ENCODE measurements at regions not wholly inside any gene's neighbourhood (a gene's known extent, or its start where the extent isn't known, plus 50 kb on each side); places are given as distances from the start of the nearest gene placed in this dataset.

DNA sequence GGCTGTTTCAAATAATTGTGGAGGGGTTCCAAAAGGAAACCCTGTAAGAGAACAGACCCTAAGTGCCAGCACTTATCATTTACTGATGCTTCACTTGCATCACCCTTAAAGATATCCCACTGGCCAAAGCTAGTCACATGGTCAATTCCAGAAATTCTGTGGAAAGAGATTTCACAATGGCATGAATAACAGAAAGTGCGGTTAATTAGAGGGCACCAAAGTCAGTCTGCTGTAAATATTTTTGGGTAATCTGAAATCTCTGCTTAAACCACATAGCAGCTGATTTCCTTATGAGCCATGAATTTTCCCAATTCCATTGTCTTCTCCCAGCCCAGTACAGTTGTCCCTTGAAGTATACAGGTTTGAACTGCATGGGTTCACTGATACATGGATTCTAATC is 346.1 kb downstream of the SI start:
- TF ChIP-seq, protein P1, sequence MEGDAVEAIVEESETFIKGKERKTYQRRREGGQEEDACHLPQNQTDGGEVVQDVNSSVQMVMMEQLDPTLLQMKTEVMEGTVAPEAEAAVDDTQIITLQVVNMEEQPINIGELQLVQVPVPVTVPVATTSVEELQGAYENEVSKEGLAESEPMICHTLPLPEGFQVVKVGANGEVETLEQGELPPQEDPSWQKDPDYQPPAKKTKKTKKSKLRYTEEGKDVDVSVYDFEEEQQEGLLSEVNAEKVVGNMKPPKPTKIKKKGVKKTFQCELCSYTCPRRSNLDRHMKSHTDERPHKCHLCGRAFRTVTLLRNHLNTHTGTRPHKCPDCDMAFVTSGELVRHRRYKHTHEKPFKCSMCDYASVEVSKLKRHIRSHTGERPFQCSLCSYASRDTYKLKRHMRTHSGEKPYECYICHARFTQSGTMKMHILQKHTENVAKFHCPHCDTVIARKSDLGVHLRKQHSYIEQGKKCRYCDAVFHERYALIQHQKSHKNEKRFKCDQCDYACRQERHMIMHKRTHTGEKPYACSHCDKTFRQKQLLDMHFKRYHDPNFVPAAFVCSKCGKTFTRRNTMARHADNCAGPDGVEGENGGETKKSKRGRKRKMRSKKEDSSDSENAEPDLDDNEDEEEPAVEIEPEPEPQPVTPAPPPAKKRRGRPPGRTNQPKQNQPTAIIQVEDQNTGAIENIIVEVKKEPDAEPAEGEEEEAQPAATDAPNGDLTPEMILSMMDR (IDR thresholded peaks at IDR 0.05) = no peak
- no peak for TF ChIP-seq EZH2 (IDR thresholded peaks at IDR 0.05; ENCODE audit: borderline replicate concordance, insufficient read depth, low read depth, low read length, poor library complexity, severe bottlenecking)

Measured in B cell (primary cell).